H1 (cell line): ENCODE measurements at regions not wholly inside any gene's neighbourhood (a gene's known extent, or its start where the extent isn't known, plus 50 kb on each side); places are given as distances from the start of the nearest gene placed in this dataset.
A peak's percentile ranks its signal among the peaks of the same experiment; 100 is the strongest.
"Not testable (repeated sequence)": the region's sequence is repeated elsewhere in the genome, so short reads cannot be mapped to it uniquely, and the experiment has no call there.

Experiments used
- CTCF ChIA-PET: fragments of 300-600 bp; sonication (Branson Sonifier 250); formaldehyde crosslinking; loops from one replicate; lab custom pipeline; 2021; ENCODE audit not compliant: partially characterized antibody; lab: Charles Lee
- POLR2A ChIA-PET: fragments of 300-600 bp; sonication (Branson Sonifier 250); formaldehyde crosslinking; loops from one replicate; lab custom pipeline; 2021; ENCODE audit warnings: inconsistent platforms; ENCODE audit not compliant: partially characterized antibody; lab: Charles Lee
- DNase-seq, 2 experiments: peaks; one replicate each; pipeline versions ENCODE4 v3.0.0 to v3.0.0-alpha.2; 2010 to 2022; ENCODE audit warnings: low spot score in 2 of 2, low read depth in 1 of 2, mixed read lengths in 1 of 2
- FAIRE-seq: peaks from 2 replicates; lab custom pipeline; 2011; peaks lifted over from hg19 to GRCh38; lab: Jason Lieb, UNC
- H2AFZ ChIP-seq: 2 replicates; pipeline ENCODE4 v1.8.1; 2012; ENCODE audit warnings: low read length, inconsistent platforms
- H2AK5ac ChIP-seq: 2 replicates; pipeline ENCODE4 v1.6.1; 2013; ENCODE audit warnings: low read depth, low read length
- H2BK120ac ChIP-seq: replicated peaks from 2 replicates; pipeline ENCODE3; 2013; ENCODE audit warnings: low read depth, low read length, inconsistent platforms
- H2BK12ac ChIP-seq: 2 replicates; pipeline ENCODE4 v1.6.1; 2013; ENCODE audit warnings: low read depth, low read length
- H2BK15ac ChIP-seq: 2 replicates; pipeline ENCODE4 v1.6.1; 2013; ENCODE audit warnings: low read length
- H2BK20ac ChIP-seq: 2 replicates; pipeline ENCODE4 v1.6.1; 2013; ENCODE audit warnings: low read length
- H2BK5ac ChIP-seq: 2 replicates; pipeline ENCODE4 v1.6.1; 2013; ENCODE audit warnings: low read depth, low read length
- H3K14ac ChIP-seq: 2 replicates; pipeline ENCODE4 v1.6.1; 2013; ENCODE audit warnings: inconsistent platforms; ENCODE audit not compliant: insufficient read length
- H3K18ac ChIP-seq: 2 replicates; pipeline ENCODE4 v1.6.1; 2013; ENCODE audit warnings: low read length; ENCODE audit errors: extremely low read depth
- H3K23ac ChIP-seq: 2 replicates; pipeline ENCODE4 v1.6.1; 2013; ENCODE audit warnings: inconsistent platforms; ENCODE audit not compliant: insufficient read length
- H3K23me2 ChIP-seq: 2 replicates; pipeline ENCODE4 v1.6.1; 2013; ENCODE audit warnings: low read depth, low read length
- H3K27ac ChIP-seq: 2 replicates; pipeline ENCODE4 v1.6.1; 2011; ENCODE audit warnings: low read depth, low read length, inconsistent platforms
- H3K27me3 ChIP-seq, 4 experiments: replicated peaks in 1 of 4; 1 replicate in 1 of 4; 2 replicates in 3 of 4; pipeline versions ENCODE4 v1.6.1 to v1.8.1; 2011 to 2013; ENCODE audit warnings: low read length in 3 of 4, mild to moderate bottlenecking in 3 of 4, inconsistent platforms in 2 of 4, mixed read lengths in 2 of 4, moderate library complexity in 1 of 4; ENCODE audit not compliant: control insufficient read depth in 3 of 4, insufficient read depth in 3 of 4; ENCODE audit errors: extremely low read depth in 1 of 4
- H3K36me3 ChIP-seq, 4 experiments: 2 replicates each; pipeline versions ENCODE4 v1.6.1 to v1.8.1; 2011 to 2013; ENCODE audit warnings: mild to moderate bottlenecking in 4 of 4, low read length in 3 of 4, moderate library complexity in 2 of 4, control low read depth in 1 of 4, inconsistent platforms in 1 of 4; ENCODE audit not compliant: insufficient read depth in 4 of 4, control insufficient read depth in 2 of 4
- H3K4ac ChIP-seq: replicated peaks from 2 replicates; pipeline ENCODE3; 2013; ENCODE audit warnings: low read length, low read depth, mixed read lengths, inconsistent platforms; ENCODE audit not compliant: insufficient read length
- H3K4me1 ChIP-seq, 4 experiments: replicated peaks in 1 of 4; 1 replicate in 1 of 4; 2 replicates in 3 of 4; pipeline versions ENCODE4 v1.6.1 to v1.8.1; 2011 to 2013; ENCODE audit warnings: low read length in 3 of 4, inconsistent platforms in 2 of 4, mixed read lengths in 1 of 4; ENCODE audit not compliant: insufficient read depth in 4 of 4, control insufficient read depth in 3 of 4
- H3K4me2 ChIP-seq, 2 experiments: 2 replicates each; pipeline versions ENCODE4 v1.6.1 to v1.8.1; 2011 to 2013; ENCODE audit warnings: low read depth in 2 of 2, low read length in 2 of 2, control low read depth in 1 of 2, inconsistent platforms in 1 of 2, mild to moderate bottlenecking in 1 of 2; ENCODE audit not compliant: insufficient read depth in 1 of 2
- H3K4me3 ChIP-seq, 4 experiments: fragments of 200-600, 300-600 bp in 1 of 4; sonication (generic), shearing (Covaris generic), sonication (Bioruptor Twin) in 1 of 4; 2 replicates each; pipeline versions ENCODE4 v1.5.1 to v1.8.1; 2011 to 2016; ENCODE audit warnings: low read length in 4 of 4, low read depth in 3 of 4, control low read depth in 2 of 4, inconsistent platforms in 2 of 4, mild to moderate bottlenecking in 2 of 4, mixed read lengths in 1 of 4, moderate library complexity in 1 of 4; ENCODE audit not compliant: insufficient read depth in 2 of 4; ENCODE audit errors: extremely low read depth in 1 of 4
- H3K56ac ChIP-seq: replicated peaks from 2 replicates; pipeline ENCODE3; 2013; ENCODE audit warnings: low read depth, mild to moderate bottlenecking, mixed read lengths, low read length, inconsistent platforms; ENCODE audit not compliant: insufficient read length
- H3K79me1 ChIP-seq: 2 replicates; pipeline ENCODE4 v1.6.1; 2013; ENCODE audit warnings: low read depth, low read length, control low read depth
- H3K79me2 ChIP-seq, 2 experiments: 2 replicates each; pipeline versions ENCODE4 v1.6.1 to v1.8.1; 2012 to 2013; ENCODE audit warnings: low read length in 2 of 2, mild to moderate bottlenecking in 2 of 2, inconsistent platforms in 1 of 2; ENCODE audit not compliant: insufficient read depth in 2 of 2, control insufficient read depth in 1 of 2
- H3K9ac ChIP-seq, 4 experiments: replicated peaks in 1 of 4; 1 replicate in 1 of 4; 2 replicates in 3 of 4; pipeline versions ENCODE4 v1.6.1 to v1.8.1; 2011 to 2013; ENCODE audit warnings: low read depth in 3 of 4, low read length in 3 of 4, control low read depth in 2 of 4, mild to moderate bottlenecking in 2 of 4, moderate library complexity in 2 of 4, inconsistent platforms in 1 of 4; ENCODE audit errors: extremely low read depth in 1 of 4
- H3K9me3 ChIP-seq, 2 experiments: 2 replicates each; pipeline versions ENCODE4 v1.6.1 to v1.8.1; 2012 to 2013; ENCODE audit warnings: mild to moderate bottlenecking in 2 of 2, moderate library complexity in 2 of 2, control low read depth in 1 of 2, inconsistent platforms in 1 of 2, low read depth in 1 of 2, low read length in 1 of 2, mixed read lengths in 1 of 2; ENCODE audit not compliant: insufficient read depth in 2 of 2
- H4K20me1 ChIP-seq, 2 experiments: replicated peaks in 1 of 2; 2 replicates each; pipeline versions ENCODE3 to v1.8.1; 2011 to 2013; ENCODE audit warnings: inconsistent platforms in 2 of 2, low read length in 2 of 2, mild to moderate bottlenecking in 1 of 2; ENCODE audit not compliant: insufficient read depth in 2 of 2, control insufficient read depth in 1 of 2
- H4K5ac ChIP-seq: 2 replicates; pipeline ENCODE4 v1.6.1; 2013; ENCODE audit warnings: low read length, low read depth, mixed read lengths, inconsistent platforms; ENCODE audit not compliant: insufficient read length
- H4K8ac ChIP-seq: 2 replicates; pipeline ENCODE4 v1.8.0; 2013; ENCODE audit warnings: mild to moderate bottlenecking, moderate library complexity, low read length, inconsistent platforms; ENCODE audit not compliant: insufficient read depth; ENCODE audit errors: extremely low read depth
- H4K91ac ChIP-seq: replicated peaks from 2 replicates; pipeline ENCODE3; 2013; ENCODE audit warnings: low read length, mixed read lengths, inconsistent platforms; ENCODE audit not compliant: insufficient read length
- WGBS, 2 experiments: shearing (Covaris generic) in 1 of 2; methylation state at CpG; one replicate each; pipeline versions ENCODE4 v1.1.6 to v1.1.7; 2013 to 2015; ENCODE audit warnings: low lambda C conversion rate in 2 of 2, mixed read lengths in 2 of 2, inconsistent platforms in 1 of 2, low coverage in 1 of 2, missing lambda C conversion rate in 1 of 2; ENCODE audit not compliant: insufficient replicate concordance in 2 of 2, insufficient coverage in 1 of 2, insufficient read length in 1 of 2; ENCODE audit errors: extremely low coverage in 1 of 2, missing lambda C conversion rate in 1 of 2; 5-methylcytosine and 5-hydroxymethylcytosine counted together

- POLR2A ChIA-PET, H3K27me3 ChIP-seq, H3K56ac ChIP-seq, H4K8ac ChIP-seq, H2AK5ac ChIP-seq, H3K23me2 ChIP-seq, H2BK120ac ChIP-seq, FAIRE-seq, H2BK15ac ChIP-seq, H3K9me3 ChIP-seq, H4K5ac ChIP-seq, H4K91ac ChIP-seq, H2BK12ac ChIP-seq, H2BK5ac ChIP-seq, H3K27ac ChIP-seq, H3K79me2 ChIP-seq, H4K20me1 ChIP-seq, H3K79me1 ChIP-seq, H3K14ac ChIP-seq, H3K4me1 ChIP-seq, H3K9ac ChIP-seq, H3K18ac ChIP-seq, H3K4me2 ChIP-seq, H3K4ac ChIP-seq, H3K23ac ChIP-seq, CTCF ChIA-PET, H2BK20ac ChIP-seq, H3K36me3 ChIP-seq, H2AFZ ChIP-seq, H3K4me3 ChIP-seq: not testable (repeated sequence)
- WGBS, 2 experiments: 93% methylated on average over 11 of the region's 11 CpGs; no CpG with 5 or more reads in 1 of the 2 experiments
- DNase-seq: peak in 1 of 2 experiments; percentile 51
These were observed 180.5 kb upstream of the PTGFR start for GRCh38 chr1:78310261-78310660.
